Caco-2 (cell line): ENCODE measurements at regions not wholly inside any gene's neighbourhood (a gene's known extent, or its start where the extent isn't known, plus 50 kb on each side); places are given as distances from the start of the nearest gene placed in this dataset.
A peak's percentile ranks its signal among the peaks of the same experiment; 100 is the strongest.

Experiments
- BruUV-seq: library from RNA; stranded (reverse); fragments of 400-500 nt; replicated peaks from 2 replicates; lab custom pipeline; 2021; lab: Mats Ljungman, UMichigan
- CTCF ChIA-PET: fragments of 300-600 bp; sonication (Branson Sonifier 250); formaldehyde crosslinking; loops from one replicate; lab custom pipeline; 2022; ENCODE audit warnings: antibody characterized with exemption; lab: Charles Lee
- POLR2A ChIA-PET: fragments of 300-600 bp; sonication (Branson Sonifier 250); formaldehyde crosslinking; loops from one replicate; lab custom pipeline; 2022; ENCODE audit warnings: antibody characterized with exemption; lab: Charles Lee
- DNase-seq, 2 experiments: peaks; one replicate each; pipeline versions ENCODE4 v3.0.0 to v3.0.0-alpha.2; 2020 to 2022
- H3K27me3 ChIP-seq: replicated peaks from 2 replicates; pipeline ENCODE4 v1.6.0; 2011; ENCODE audit warnings: low read length; ENCODE audit not compliant: control insufficient read depth, insufficient read depth
- H3K36me3 ChIP-seq: 2 replicates; pipeline ENCODE4 v1.5.1; 2011; ENCODE audit warnings: low read length; ENCODE audit not compliant: control insufficient read depth, insufficient read depth
- H3K4me1 ChIP-seq: fragments of 250-450 bp; sonication (Bioruptor Pico); 2 replicates; pipeline ENCODE4 v1.5.1; 2020; ENCODE audit warnings: mild to moderate bottlenecking
- H3K4me3 ChIP-seq: 2 replicates; pipeline ENCODE4 v1.5.1; 2011; ENCODE audit warnings: low read depth, mild to moderate bottlenecking, control low read depth, low read length
- H3K9me3 ChIP-seq: fragments of 250-450 bp; sonication (Bioruptor Pico); 2 replicates; pipeline ENCODE4 v1.5.1; 2020; ENCODE audit warnings: mild to moderate bottlenecking, moderate library complexity
- H3K27ac Mint-ChIP-seq: one replicate; pipeline ENCODE4 v1.8.0; 2022; ENCODE audit warnings: mixed read lengths; ENCODE audit not compliant: unreplicated experiment
- H3K27me3 Mint-ChIP-seq: one replicate; pipeline ENCODE4 v1.8.0; 2022; ENCODE audit warnings: mixed read lengths; ENCODE audit not compliant: insufficient read depth, unreplicated experiment
- H3K36me3 Mint-ChIP-seq: one replicate; pipeline ENCODE4 v1.8.0; 2022; ENCODE audit warnings: mild to moderate bottlenecking, mixed read lengths; ENCODE audit not compliant: insufficient read depth, unreplicated experiment
- H3K4me1 Mint-ChIP-seq: one replicate; pipeline ENCODE4 v1.8.0; 2022; ENCODE audit warnings: low read depth, mixed read lengths; ENCODE audit not compliant: unreplicated experiment
- H3K4me3 Mint-ChIP-seq: one replicate; pipeline ENCODE4 v1.8.0; 2022; ENCODE audit warnings: mild to moderate bottlenecking, moderate library complexity, mixed read lengths; ENCODE audit not compliant: unreplicated experiment
- H3K9me3 Mint-ChIP-seq: one replicate; pipeline ENCODE4 v1.8.0; 2022; ENCODE audit warnings: mixed read lengths; ENCODE audit not compliant: unreplicated experiment
- intact Hi-C: fragments of 100-400 bp; cut with micrococcal nuclease; formaldehyde crosslinking; loops from one replicate; pipeline ENCODE4 v1.10.0; 2022; ENCODE audit not compliant: unreplicated experiment
- TF ChIP-seq, protein P1 (sequence below), 2 experiments: fragments of 200-600 bp in 1 of 2; IDR thresholded peaks; 1 replicate in 1 of 2; 2 replicates in 1 of 2; pipeline versions ENCODE4 v1.5.1 to v1.8.0; 2011 to 2022; ENCODE audit warnings: antibody characterized with exemption in 1 of 2, control low read depth in 1 of 2, inconsistent platforms in 1 of 2, low read depth in 1 of 2, low read length in 1 of 2, mild to moderate bottlenecking in 1 of 2, moderate library complexity in 1 of 2; ENCODE audit not compliant: insufficient read depth in 1 of 2, severe bottlenecking in 1 of 2, unreplicated experiment in 1 of 2

DNA sequence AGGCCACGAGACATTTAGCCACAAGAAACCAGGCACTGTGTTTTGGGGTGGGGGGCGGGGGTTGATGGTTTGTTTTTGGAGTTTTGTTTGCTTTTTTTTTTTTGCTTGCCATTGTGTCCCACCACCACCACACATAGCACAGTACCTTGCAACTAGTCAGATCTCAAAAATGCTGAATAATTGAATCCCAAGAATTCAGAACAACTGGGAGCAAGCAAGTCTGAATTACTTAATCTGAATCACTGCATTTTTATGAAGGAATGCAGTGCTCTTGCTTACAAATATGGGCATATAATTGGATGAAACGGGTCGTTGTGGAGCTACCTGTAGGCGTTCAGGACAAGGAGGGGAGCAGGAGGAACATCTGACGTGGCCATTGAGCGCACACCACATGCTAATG is 151.5 kb upstream of the CDYL start:
- Histone ChIP-seq H3K4me1 (peaks cover 12% of the 10 kb centered on the region; the same call in 1 of the 2 replicates), H3K27me3 (no peaks in the 10 kb centered on the region), H3K36me3 (no peaks in the 10 kb centered on the region; the same call in 1 of the 2 replicates), H3K4me3 (no peak overlapping the region), H3K9me3 (peaks cover 7% of the 10 kb centered on the region)
- DNase-seq = no peak
- TF ChIP-seq, protein P1, sequence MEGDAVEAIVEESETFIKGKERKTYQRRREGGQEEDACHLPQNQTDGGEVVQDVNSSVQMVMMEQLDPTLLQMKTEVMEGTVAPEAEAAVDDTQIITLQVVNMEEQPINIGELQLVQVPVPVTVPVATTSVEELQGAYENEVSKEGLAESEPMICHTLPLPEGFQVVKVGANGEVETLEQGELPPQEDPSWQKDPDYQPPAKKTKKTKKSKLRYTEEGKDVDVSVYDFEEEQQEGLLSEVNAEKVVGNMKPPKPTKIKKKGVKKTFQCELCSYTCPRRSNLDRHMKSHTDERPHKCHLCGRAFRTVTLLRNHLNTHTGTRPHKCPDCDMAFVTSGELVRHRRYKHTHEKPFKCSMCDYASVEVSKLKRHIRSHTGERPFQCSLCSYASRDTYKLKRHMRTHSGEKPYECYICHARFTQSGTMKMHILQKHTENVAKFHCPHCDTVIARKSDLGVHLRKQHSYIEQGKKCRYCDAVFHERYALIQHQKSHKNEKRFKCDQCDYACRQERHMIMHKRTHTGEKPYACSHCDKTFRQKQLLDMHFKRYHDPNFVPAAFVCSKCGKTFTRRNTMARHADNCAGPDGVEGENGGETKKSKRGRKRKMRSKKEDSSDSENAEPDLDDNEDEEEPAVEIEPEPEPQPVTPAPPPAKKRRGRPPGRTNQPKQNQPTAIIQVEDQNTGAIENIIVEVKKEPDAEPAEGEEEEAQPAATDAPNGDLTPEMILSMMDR (IDR thresholded peaks at IDR 0.05; ENCODE audit: insufficient read depth in 1 of 2, low read depth in 1 of 2, low read length in 1 of 2, severe bottlenecking in 1 of 2, unreplicated experiment in 1 of 2) = no peak
- Mint-ChIP-seq H3K9me3 (peaks cover 7% of the 10 kb centered on the region), H3K27me3 (no peaks in the 10 kb centered on the region), H3K4me1 (peaks cover 11% of the 10 kb centered on the region), H3K27ac (no peak overlapping the region), H3K4me3 (no peak overlapping the region), H3K36me3 (no peaks in the 10 kb centered on the region)
- ChIA-PET CTCF (no interaction called here), POLR2A (no interaction called here)
- intact Hi-C loops = no loop called here
- BruUV-seq = no TSS peak

DNA sequence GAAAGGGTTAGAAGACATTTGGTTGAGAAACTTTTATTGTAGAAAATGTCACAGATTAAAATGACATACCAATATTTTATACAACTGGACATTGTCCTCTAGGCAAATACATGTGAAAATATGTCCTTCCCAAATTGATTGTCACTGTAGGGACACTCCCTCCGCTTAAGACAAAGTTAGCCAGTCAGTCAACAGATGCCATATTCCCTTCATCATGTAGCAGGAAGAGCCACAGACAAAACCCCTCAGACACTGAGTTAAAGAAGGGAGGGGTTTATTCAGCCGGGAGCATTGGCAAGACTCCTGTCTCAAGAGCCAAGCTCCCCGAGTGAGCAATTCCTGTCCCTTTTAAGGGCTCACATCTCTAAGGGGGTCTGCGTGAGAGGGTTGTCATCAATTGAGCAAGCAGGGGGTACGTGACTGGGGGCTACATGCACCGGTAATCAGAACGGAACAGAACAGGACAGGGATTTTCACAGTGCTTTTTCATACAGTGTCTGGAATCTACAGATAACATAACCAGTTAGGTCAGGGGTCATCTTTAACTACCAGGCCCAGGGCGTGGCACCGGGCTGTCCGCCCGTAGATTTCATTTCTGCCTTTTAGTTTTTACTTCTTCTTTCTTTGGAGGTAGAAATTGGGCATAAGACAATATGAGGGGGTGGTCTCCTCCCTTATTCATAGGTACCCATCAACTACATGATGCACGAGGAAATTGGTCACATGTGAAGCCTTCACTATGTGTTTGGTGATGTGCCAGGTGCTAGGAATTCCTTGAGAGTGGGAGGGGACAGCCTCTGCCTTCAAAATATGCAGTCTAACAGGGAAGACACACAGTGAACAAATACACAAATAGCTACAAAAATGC is 155.7 kb upstream of the CDYL start:
- TF ChIP-seq, protein P1 (IDR thresholded peaks at IDR 0.05; ENCODE audit: insufficient read depth in 1 of 2, low read depth in 1 of 2, low read length in 1 of 2, severe bottlenecking in 1 of 2, unreplicated experiment in 1 of 2) = no peak
- peaks cover 11% of the 10 kb centered on the region for H3K4me1 Mint-ChIP-seq
- Histone ChIP-seq H3K27me3 (no peaks in the 10 kb centered on the region), H3K36me3 (no peaks in the 10 kb centered on the region), H3K9me3 (no peaks in the 10 kb centered on the region), H3K4me3 (no peak overlapping the region), H3K4me1 (peaks cover 12% of the 10 kb centered on the region; the same call in 1 of the 2 replicates)
- H3K27ac Mint-ChIP-seq = no peak overlapping the region
- H3K9me3 Mint-ChIP-seq = no peaks in the 10 kb centered on the region
- peak in 1 of 2 experiments; percentile 7 for DNase-seq
- ChIA-PET POLR2A (no interaction called here), CTCF (no interaction called here)
- no TSS peak for BruUV-seq
- no peaks in the 10 kb centered on the region for H3K27me3 Mint-ChIP-seq
- no peaks in the 10 kb centered on the region for H3K36me3 Mint-ChIP-seq
- intact Hi-C loops = no loop called here
- H3K4me3 Mint-ChIP-seq = no peak overlapping the region

DNA sequence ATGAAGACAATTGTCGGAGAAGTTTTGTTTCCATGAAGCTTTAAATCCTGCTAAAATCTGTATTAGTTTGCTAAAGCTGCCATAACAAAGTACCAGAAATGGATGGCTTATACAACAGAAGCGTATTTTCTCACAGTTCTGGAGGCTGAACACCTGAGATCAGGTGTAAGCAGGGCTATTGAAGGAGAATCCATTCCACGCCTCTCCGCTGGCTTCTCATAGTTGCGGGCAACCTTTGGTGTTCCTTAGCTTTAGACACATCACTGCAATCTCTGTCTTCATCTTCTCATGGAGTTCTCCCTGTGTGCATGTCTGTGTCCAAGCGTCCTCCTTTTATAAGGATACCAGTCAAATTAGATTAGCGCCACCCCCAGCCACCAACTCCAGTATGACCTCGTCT is 159.9 kb upstream of the CDYL start:
- intact Hi-C loops = no loop called here
- Mint-ChIP-seq H3K9me3 (no peaks in the 10 kb centered on the region), H3K27me3 (peaks cover 6% of the 10 kb centered on the region), H3K36me3 (no peaks in the 10 kb centered on the region), H3K4me3 (no peak overlapping the region), H3K4me1 (peaks cover 11% of the 10 kb centered on the region), H3K27ac (no peak overlapping the region)
- no peak for DNase-seq
- Histone ChIP-seq H3K4me3 (no peak overlapping the region), H3K36me3 (no peaks in the 10 kb centered on the region), H3K27me3 (no peaks in the 10 kb centered on the region), H3K9me3 (no peaks in the 10 kb centered on the region), H3K4me1 (peaks cover 12% of the 10 kb centered on the region; the same call in 1 of the 2 replicates)
- TF ChIP-seq, protein P1 (IDR thresholded peaks at IDR 0.05; ENCODE audit: insufficient read depth in 1 of 2, low read depth in 1 of 2, low read length in 1 of 2, severe bottlenecking in 1 of 2, unreplicated experiment in 1 of 2) = no peak
- CTCF ChIA-PET = no interaction called here
- POLR2A ChIA-PET = no interaction called here
- BruUV-seq = no TSS peak
